Adrenal gland (tissue), 9 donors: ENCODE measurements at regions not wholly inside any gene's neighbourhood (a gene's known extent, or its start where the extent isn't known, plus 50 kb on each side); places are given as distances from the start of the nearest gene placed in this dataset.

ENCODE experiments used
- DNase-seq, 7 donors: peaks; one replicate each; pipeline ENCODE4 v3.0.0-alpha.2; 2019 to 2020
- H3K27ac ChIP-seq, 5 donors: fragments of 200-600 bp; sonication (generic) in 4 of 5; 1 replicate in 3 of 5; 2 replicates in 2 of 5; pipeline versions ENCODE4 v1.5.1 to v1.8.0; 2016 to 2020; ENCODE audit warnings: mild to moderate bottlenecking in 1 of 5
- H3K27me3 ChIP-seq: fragments of 200-600 bp; 2 replicates; pipeline ENCODE4 v1.8.0; 2021
- H3K36me3 ChIP-seq, 2 donors: fragments of 200-600 bp; replicated peaks in 1 of 2; 1 replicate in 1 of 2; 2 replicates in 1 of 2; pipeline versions ENCODE4 v1.5.1 to v1.8.0; 2018 to 2022
- H3K4me1 ChIP-seq, 2 donors: fragments of 200-600 bp; replicated peaks in 1 of 2; 1 replicate in 1 of 2; 2 replicates in 1 of 2; pipeline versions ENCODE4 v1.5.1 to v1.8.0; 2018 to 2021
- H3K4me3 ChIP-seq, 4 donors: fragments of 200-600 bp; sonication (generic) in 3 of 4; one replicate each; pipeline ENCODE4 v1.5.1; 2016 to 2018
- H3K9me3 ChIP-seq, 3 donors: fragments of 200-600 bp; sonication (generic) in 1 of 3; replicated peaks in 1 of 3; 1 replicate in 2 of 3; 2 replicates in 1 of 3; pipeline versions ENCODE4 v1.5.1 to v1.8.0; 2016 to 2021
- POLR2A ChIP-seq, 2 donors: fragments of 450-650 bp; IDR thresholded peaks; one replicate each; pipeline ENCODE4 v1.6.1; 2017; ENCODE audit warnings: antibody characterized with exemption in 2 of 2, mild to moderate bottlenecking in 2 of 2, moderate library complexity in 1 of 2
- WGBS, 4 donors: extraction: QIAGEN DNeasy Blood & Tissue Kit in 2 of 4; methylation state at CpG; one replicate each; pipeline versions ENCODE4 v1.1.5 to v1.1.7; 2013 to 2017; 5-methylcytosine and 5-hydroxymethylcytosine counted together
- intact Hi-C, 2 donors: fragments of 100-400 bp; cut with DNase I; formaldehyde crosslinking; loops; one replicate each; pipeline versions ENCODE4 v1.14.1 to v1.15.0; 2022 to 2023
- TF ChIP-seq, protein P1 (sequence below), 6 experiments: fragments of 450-650 bp in 4 of 6; fragments of 200-600 bp in 2 of 6; sonication (generic) in 1 of 6; IDR thresholded peaks; 1 replicate in 5 of 6; 2 replicates in 1 of 6; pipeline versions ENCODE4 v1.5.1 to v1.8.0; 2016 to 2021; ENCODE audit warnings: antibody characterized with exemption in 6 of 6, mild to moderate bottlenecking in 2 of 6, moderate library complexity in 1 of 6
- donor health status: healthy with polysubstance abuse.
- donor health status: Bipolar disorder and iron deficiency.
- donor health status: DM: yes; HTN: yes; CAD: no.
- donor health status: DM: no; HTN: no; CAD: no.
- donor health status: DM: no; HTN: no; CAD: no.

- Histone ChIP-seq H3K27me3 (no peaks in the 10 kb centered on the region), H3K4me3 (no peak overlapping the region), H3K27ac (no peak overlapping the region), H3K4me1 (no peaks in the 10 kb centered on the region), H3K9me3 (no peaks in the 10 kb centered on the region), H3K36me3 (no peaks in the 10 kb centered on the region)
- 84 to 87% (median 85%) methylated on average over 4 of the region's 4 CpGs for WGBS, 4 donors
- intact Hi-C loops: no loop called here
- TF ChIP-seq POLR2A (IDR thresholded peaks at IDR 0.05): no peak
- TF ChIP-seq, protein P1, sequence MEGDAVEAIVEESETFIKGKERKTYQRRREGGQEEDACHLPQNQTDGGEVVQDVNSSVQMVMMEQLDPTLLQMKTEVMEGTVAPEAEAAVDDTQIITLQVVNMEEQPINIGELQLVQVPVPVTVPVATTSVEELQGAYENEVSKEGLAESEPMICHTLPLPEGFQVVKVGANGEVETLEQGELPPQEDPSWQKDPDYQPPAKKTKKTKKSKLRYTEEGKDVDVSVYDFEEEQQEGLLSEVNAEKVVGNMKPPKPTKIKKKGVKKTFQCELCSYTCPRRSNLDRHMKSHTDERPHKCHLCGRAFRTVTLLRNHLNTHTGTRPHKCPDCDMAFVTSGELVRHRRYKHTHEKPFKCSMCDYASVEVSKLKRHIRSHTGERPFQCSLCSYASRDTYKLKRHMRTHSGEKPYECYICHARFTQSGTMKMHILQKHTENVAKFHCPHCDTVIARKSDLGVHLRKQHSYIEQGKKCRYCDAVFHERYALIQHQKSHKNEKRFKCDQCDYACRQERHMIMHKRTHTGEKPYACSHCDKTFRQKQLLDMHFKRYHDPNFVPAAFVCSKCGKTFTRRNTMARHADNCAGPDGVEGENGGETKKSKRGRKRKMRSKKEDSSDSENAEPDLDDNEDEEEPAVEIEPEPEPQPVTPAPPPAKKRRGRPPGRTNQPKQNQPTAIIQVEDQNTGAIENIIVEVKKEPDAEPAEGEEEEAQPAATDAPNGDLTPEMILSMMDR (IDR thresholded peaks at IDR 0.05): no peak
- DNase-seq: no peak
Measured at GRCh38 chr6:167428664-167429333, 103.9 kb downstream of the TTLL2 start.

- no peaks in the 10 kb centered on the region for H3K4me1 ChIP-seq
- H3K27ac ChIP-seq: no peak overlapping the region
- TF ChIP-seq, protein P1 (IDR thresholded peaks at IDR 0.05): no peak
- TF ChIP-seq POLR2A (IDR thresholded peaks at IDR 0.05): no peak
- H3K9me3 ChIP-seq: no peaks in the 10 kb centered on the region
- no peak overlapping the region for H3K4me3 ChIP-seq
- H3K36me3 ChIP-seq: no peaks in the 10 kb centered on the region
- no peak for DNase-seq
- WGBS, 4 donors: 82 to 87% (median 86%) methylated on average over 4 of the region's 4 CpGs
- no peaks in the 10 kb centered on the region for H3K27me3 ChIP-seq
- intact Hi-C loops: no loop called here
Measured at GRCh38 chr6:167429353-167429752, 104.5 kb downstream of the TTLL2 start.

GRCh38 chr6:167435209-167435728 is 110.4 kb downstream of the TTLL2 start:
- no peak for DNase-seq
- no peak for TF ChIP-seq POLR2A (IDR thresholded peaks at IDR 0.05)
- TF ChIP-seq, protein P1 (IDR thresholded peaks at IDR 0.05): no peak
- no peaks in the 10 kb centered on the region for H3K27me3 ChIP-seq
- H3K4me1 ChIP-seq: no peaks in the 10 kb centered on the region
- no peak overlapping the region for H3K4me3 ChIP-seq
- intact Hi-C loops: no loop called here
- WGBS, 4 donors: 81 to 95% (median 86%) methylated on average over 15 to 16 of the region's 16 CpGs
- H3K9me3 ChIP-seq: no peaks in the 10 kb centered on the region
- H3K27ac ChIP-seq: no peak overlapping the region
- no peaks in the 10 kb centered on the region for H3K36me3 ChIP-seq

DNA sequence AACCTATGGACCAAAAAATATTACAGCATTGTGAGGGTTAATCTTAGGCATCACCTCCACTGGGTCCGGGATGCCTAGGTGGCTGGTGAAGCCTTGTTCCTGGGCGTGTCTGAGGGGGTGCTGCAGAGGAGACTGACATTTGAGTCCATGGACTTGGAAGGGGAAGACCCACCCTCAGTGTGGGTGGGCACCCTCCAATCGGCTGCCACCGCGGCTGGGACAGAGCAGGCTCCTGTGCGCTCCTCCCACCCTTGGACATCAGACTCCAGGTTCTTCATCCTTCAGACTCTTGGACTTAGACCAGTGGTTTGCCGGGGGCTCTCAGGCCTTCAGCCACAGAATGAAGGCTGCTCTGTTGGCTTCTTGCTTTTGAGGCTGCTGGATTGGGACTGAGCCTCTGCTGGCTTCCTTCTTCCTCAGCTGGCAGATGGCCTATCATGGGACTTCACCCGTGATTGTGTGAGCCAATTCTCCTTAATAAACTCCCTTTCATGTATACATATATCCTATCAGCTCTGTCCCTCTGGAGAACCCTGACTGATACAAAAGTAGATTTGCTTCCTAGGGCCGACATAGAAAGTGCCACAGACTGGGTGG is 113.1 kb downstream of the TTLL2 start:
- H3K4me3 ChIP-seq: no peak overlapping the region
- TF ChIP-seq, protein P1 (IDR thresholded peaks at IDR 0.05): no peak
- no peak for TF ChIP-seq POLR2A (IDR thresholded peaks at IDR 0.05)
- no peak for DNase-seq
- H3K27ac ChIP-seq: no peak overlapping the region
- 76 to 86% (median 82%) methylated on average over 5 to 9 of the region's 9 CpGs for WGBS, 4 donors
- H3K36me3 ChIP-seq: no peaks in the 10 kb centered on the region
- no peaks in the 10 kb centered on the region for H3K4me1 ChIP-seq
- intact Hi-C loops: no loop called here
- no peaks in the 10 kb centered on the region for H3K27me3 ChIP-seq
- H3K9me3 ChIP-seq: no peaks in the 10 kb centered on the region
